Activated B cell treated with CpG ODN at 0.5 μM for 24 hours (primary cell): ENCODE measurements at regions not wholly inside any gene's neighbourhood (a gene's known extent, or its start where the extent isn't known, plus 50 kb on each side); places are given as distances from the start of the nearest gene placed in this dataset.

Source experiments
- ATAC-seq: fragments of 200-7000 bp; cut with Tn5 transposase; one replicate; pipeline ENCODE4 v1.10.0; 2021; ENCODE audit warnings: low read depth, mild to moderate bottlenecking, moderate library complexity
- CTCF ChIA-PET: fragments of 350-600 bp; sonication (Branson Sonifier 250); formaldehyde crosslinking; loops from one replicate; lab custom pipeline; 2021; ENCODE audit warnings: antibody characterized with exemption; lab: Charles Lee
- POLR2A ChIA-PET: fragments of 350-600 bp; sonication (Branson Sonifier 250); formaldehyde crosslinking; loops from one replicate; lab custom pipeline; 2021; ENCODE audit warnings: antibody characterized with exemption; lab: Charles Lee
- DNase-seq: peaks from one replicate; pipeline ENCODE4 v3.0.0; 2022
- H3K27ac Mint-ChIP-seq: one replicate; pipeline ENCODE4 v1.8.0; 2020; ENCODE audit warnings: mixed read lengths
- H3K27me3 Mint-ChIP-seq: one replicate; pipeline ENCODE4 v1.8.0; 2021; ENCODE audit warnings: mixed read lengths
- H3K36me3 Mint-ChIP-seq: one replicate; pipeline ENCODE4 v1.8.0; 2021; ENCODE audit warnings: low read depth, mixed read lengths
- H3K4me1 Mint-ChIP-seq: one replicate; pipeline ENCODE4 v1.8.0; 2021; ENCODE audit warnings: mixed read lengths
- H3K4me3 Mint-ChIP-seq: one replicate; pipeline ENCODE4 v1.8.0; 2020; ENCODE audit warnings: mild to moderate bottlenecking, mixed read lengths
- H3K9me3 Mint-ChIP-seq: one replicate; pipeline ENCODE4 v1.8.0; 2020; ENCODE audit warnings: mixed read lengths
- intact Hi-C: fragments of 100-400 bp; cut with micrococcal nuclease; formaldehyde crosslinking; loops from one replicate; pipeline ENCODE4 v1.15.1; 2024
- TF ChIP-seq, protein P1 (sequence below): fragments of 200-600 bp; IDR thresholded peaks from one replicate; pipeline ENCODE4 v1.8.0; 2022; ENCODE audit warnings: antibody characterized with exemption, mild to moderate bottlenecking

DNA sequence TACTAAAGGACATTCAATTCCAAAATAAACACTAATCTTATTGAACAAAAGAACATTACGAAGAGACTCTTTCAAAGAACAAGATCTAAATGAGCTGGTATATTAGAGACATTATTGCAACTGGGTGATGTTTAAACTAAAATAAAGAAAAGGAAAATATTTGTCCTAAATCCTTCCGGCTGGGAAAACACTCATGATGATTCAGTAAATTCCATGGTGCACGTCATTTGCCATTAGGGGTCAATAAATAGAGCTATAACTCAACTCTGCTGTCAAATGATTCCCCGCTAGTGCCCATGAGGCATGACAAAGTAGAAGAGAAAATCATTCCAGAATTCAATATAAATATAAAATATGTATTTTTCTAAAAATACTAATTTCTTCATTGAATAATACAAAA, 565.5 kb upstream of the TUSC1 start:
- H3K36me3 Mint-ChIP-seq, result no peaks in the 10 kb centered on the region
- intact Hi-C loops, result no loop called here
- no peak overlapping the region for H3K4me3 Mint-ChIP-seq
- H3K27ac Mint-ChIP-seq, result no peak overlapping the region
- no peaks in the 10 kb centered on the region for H3K4me1 Mint-ChIP-seq
- no peaks in the 10 kb centered on the region for H3K27me3 Mint-ChIP-seq
- H3K9me3 Mint-ChIP-seq, result peaks cover 5% of the 10 kb centered on the region
- TF ChIP-seq, protein P1, sequence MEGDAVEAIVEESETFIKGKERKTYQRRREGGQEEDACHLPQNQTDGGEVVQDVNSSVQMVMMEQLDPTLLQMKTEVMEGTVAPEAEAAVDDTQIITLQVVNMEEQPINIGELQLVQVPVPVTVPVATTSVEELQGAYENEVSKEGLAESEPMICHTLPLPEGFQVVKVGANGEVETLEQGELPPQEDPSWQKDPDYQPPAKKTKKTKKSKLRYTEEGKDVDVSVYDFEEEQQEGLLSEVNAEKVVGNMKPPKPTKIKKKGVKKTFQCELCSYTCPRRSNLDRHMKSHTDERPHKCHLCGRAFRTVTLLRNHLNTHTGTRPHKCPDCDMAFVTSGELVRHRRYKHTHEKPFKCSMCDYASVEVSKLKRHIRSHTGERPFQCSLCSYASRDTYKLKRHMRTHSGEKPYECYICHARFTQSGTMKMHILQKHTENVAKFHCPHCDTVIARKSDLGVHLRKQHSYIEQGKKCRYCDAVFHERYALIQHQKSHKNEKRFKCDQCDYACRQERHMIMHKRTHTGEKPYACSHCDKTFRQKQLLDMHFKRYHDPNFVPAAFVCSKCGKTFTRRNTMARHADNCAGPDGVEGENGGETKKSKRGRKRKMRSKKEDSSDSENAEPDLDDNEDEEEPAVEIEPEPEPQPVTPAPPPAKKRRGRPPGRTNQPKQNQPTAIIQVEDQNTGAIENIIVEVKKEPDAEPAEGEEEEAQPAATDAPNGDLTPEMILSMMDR, result no peak
- DNase-seq (no peak), ATAC-seq (no peak)
- ChIA-PET CTCF (no interaction called here), POLR2A (no interaction called here)

DNA sequence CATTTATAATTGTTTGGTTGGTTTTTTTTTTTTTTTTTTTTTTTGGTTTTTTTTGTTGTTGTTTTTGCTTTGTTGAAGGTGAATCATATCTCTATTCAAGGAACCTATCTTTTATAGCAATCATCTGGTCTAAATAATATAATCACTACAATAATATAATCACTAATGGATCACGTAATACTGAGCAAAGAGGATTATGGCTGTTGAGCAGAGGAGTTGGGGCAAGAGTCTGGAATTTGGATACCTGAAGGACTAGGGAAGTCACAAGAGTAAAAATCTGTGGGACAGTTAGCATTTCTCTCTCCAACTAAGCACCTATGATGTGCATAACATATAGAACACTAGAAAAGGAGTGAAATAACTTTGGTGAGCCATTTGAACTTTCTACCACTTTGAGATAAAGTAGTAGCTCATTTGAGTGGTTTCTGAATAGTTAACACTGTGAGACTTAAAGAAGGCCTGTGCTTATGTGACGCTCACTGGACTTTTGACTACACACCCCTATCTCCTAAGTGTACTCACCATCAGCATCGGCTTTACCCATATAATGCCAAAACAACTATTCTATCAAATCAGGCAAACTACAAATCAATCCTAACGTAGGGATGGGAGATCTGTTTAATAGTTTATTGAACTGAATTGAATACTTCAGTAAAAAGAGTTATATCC, 564.9 kb upstream of the TUSC1 start:
- Mint-ChIP-seq H3K4me1 (no peaks in the 10 kb centered on the region), H3K9me3 (peaks cover 3% of the 10 kb centered on the region), H3K36me3 (no peaks in the 10 kb centered on the region), H3K27me3 (no peaks in the 10 kb centered on the region), H3K27ac (no peak overlapping the region), H3K4me3 (no peak overlapping the region)
- ChIA-PET CTCF (no interaction called here), POLR2A (no interaction called here)
- TF ChIP-seq, protein P1, result no peak
- ATAC-seq (no peak), DNase-seq (no peak)
- intact Hi-C loops, result no loop called here

GRCh38 chr9:26240020-26240419, 561.8 kb upstream of the TUSC1 start:
- no peak for DNase-seq
- POLR2A ChIA-PET, result no interaction called here
- H3K4me3 Mint-ChIP-seq, result no peak overlapping the region
- H3K9me3 Mint-ChIP-seq, result peaks cover 12% of the 10 kb centered on the region
- no peaks in the 10 kb centered on the region for H3K36me3 Mint-ChIP-seq
- TF ChIP-seq, protein P1, result no peak
- ATAC-seq, result no peak
- H3K27me3 Mint-ChIP-seq, result no peaks in the 10 kb centered on the region
- intact Hi-C loops, result no loop called here
- no peaks in the 10 kb centered on the region for H3K4me1 Mint-ChIP-seq
- H3K27ac Mint-ChIP-seq, result no peak overlapping the region
- CTCF ChIA-PET, result no interaction called here

DNA sequence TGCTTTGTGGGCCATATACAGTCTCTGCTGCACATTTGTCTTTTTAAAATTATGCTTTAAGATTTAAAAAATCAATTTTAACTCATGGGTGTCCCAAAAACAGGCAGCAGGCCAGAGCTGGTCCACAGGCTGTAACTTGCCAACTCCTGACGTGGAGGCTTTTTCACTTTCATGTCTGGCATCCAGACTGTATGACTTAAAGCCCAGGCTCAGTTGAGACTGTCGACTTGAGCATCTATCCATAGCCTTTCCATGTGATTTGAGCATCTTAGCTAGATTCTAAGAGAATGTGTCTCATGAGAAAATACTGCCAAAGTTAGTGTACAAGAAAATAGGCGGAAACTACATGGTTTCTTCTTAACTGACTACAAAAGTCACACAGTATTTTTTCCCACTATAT, 559.0 kb upstream of the TUSC1 start:
- DNase-seq, result no peak
- no peak overlapping the region for H3K4me3 Mint-ChIP-seq
- H3K4me1 Mint-ChIP-seq, result no peaks in the 10 kb centered on the region
- intact Hi-C loops, result no loop called here
- H3K36me3 Mint-ChIP-seq, result no peaks in the 10 kb centered on the region
- H3K9me3 Mint-ChIP-seq, result peaks cover 9% of the 10 kb centered on the region
- ATAC-seq, result no peak
- ChIA-PET CTCF (no interaction called here), POLR2A (no interaction called here)
- no peaks in the 10 kb centered on the region for H3K27me3 Mint-ChIP-seq
- H3K27ac Mint-ChIP-seq, result no peak overlapping the region
- TF ChIP-seq, protein P1, result no peak

GRCh38 chr9:26234865-26235264, 556.6 kb upstream of the TUSC1 start:
- Mint-ChIP-seq H3K9me3 (peaks cover 9% of the 10 kb centered on the region), H3K36me3 (no peaks in the 10 kb centered on the region), H3K4me3 (no peak overlapping the region), H3K27me3 (no peaks in the 10 kb centered on the region), H3K27ac (no peak overlapping the region), H3K4me1 (no peaks in the 10 kb centered on the region)
- POLR2A ChIA-PET, result no interaction called here
- intact Hi-C loops, result no loop called here
- CTCF ChIA-PET, result no interaction called here
- ATAC-seq (no peak), DNase-seq (no peak)
- TF ChIP-seq, protein P1, result no peak
